HG02852 (cell line): ENCODE measurements at regions not wholly inside any gene's neighbourhood (a gene's known extent, or its start where the extent isn't known, plus 50 kb on each side); places are given as distances from the start of the nearest gene placed in this dataset.
"Not testable (repeated sequence)": the region's sequence is repeated elsewhere in the genome, so short reads cannot be mapped to it uniquely, and the experiment has no call there.

ENCODE experiments used
- ATAC-seq: cut with Tn5 transposase; IDR thresholded peaks from one replicate; pipeline ENCODE4 v1.9.1; 2021; ENCODE audit warnings: mild to moderate bottlenecking, moderate library complexity; ENCODE audit not compliant: unreplicated experiment

DNA sequence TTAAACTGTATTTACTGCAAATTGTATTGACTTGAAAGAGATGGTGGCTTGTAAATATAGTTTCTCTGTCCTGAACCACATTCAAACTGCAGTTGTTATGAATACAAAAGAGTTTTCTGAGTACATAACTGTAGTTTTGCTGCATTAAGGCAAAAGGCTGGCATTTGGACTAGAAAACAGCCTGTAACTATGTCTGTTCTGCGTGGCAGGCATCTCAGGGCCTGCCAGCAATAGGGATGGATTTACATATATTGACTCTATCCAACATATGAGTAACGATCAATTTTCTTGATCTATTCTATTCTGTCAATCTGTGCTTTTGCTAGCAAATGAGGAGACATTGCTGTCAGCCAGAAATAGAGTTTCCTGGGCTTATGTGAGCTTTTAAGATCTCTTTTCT, 174.6 kb downstream of the TMEM26 start:
- ATAC-seq: no peak

DNA sequence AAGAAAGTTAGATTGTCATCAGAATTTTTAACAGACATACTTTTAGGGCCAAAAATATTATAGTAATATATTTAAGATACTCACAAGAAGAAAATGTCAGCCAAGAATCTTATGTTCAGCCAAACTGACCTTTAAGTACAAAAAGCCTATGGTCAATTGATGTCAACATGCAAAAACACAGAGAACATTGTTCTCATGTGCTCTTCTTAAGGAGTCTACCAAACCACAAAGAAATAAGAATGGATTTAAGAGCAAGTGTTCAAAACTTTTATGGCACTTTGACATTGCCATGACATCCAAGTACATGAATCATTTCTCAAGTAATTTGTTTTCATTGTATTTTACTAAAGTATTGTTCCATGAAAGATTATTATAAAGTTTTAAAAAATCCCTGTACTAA, 180.4 kb downstream of the TMEM26 start:
- no peak for ATAC-seq

DNA sequence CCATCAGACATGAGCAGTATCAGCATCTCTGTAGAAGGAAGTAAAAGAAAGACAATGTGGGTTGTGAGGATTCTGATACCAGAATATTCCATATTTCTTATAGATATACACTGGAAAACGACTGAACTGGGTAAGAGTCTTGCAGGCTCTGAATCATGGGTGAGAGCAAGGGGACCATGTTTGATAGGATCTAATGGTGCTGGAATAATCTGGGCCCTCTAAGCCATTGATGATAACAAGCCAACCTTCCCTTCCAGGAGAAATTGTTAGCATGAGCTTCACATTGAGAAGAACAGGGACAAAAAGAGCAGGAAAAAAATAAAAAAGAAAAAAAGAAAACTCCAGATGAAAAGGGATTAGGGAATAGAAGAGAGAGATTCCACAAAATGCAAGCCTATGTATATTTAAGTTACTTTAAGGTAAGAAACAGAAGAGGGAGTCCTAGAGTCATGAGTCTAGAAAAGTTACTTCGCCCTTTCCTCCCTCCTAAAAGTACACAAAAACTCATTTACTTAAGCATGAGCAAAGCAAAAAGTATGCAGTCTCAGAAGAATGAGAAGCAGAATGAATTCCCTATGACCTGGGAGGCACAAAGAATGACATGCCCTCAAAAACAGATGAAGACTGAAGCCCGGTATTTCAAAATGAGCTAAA, 181.9 kb downstream of the TMEM26 start:
- no peak for ATAC-seq

DNA sequence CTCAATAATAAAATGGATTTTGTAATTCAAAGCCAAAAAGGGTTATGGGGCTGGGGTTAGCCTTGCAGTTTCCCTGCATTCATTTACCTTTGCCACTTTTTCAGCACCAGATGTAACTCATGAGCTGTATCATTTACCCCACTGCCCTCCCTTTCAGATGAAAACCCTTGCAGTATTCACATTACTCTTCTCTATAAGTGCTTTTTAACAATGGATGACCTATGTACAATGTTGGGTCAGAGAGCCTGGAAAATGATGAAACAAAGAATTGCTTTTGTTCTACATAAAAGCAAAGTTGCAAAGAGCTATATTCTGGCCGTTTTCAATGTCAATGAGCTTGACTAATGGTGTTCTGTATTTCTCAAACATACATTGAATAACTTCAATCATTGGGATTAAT, 189.7 kb downstream of the TMEM26 start:
- ATAC-seq: no peak

DNA sequence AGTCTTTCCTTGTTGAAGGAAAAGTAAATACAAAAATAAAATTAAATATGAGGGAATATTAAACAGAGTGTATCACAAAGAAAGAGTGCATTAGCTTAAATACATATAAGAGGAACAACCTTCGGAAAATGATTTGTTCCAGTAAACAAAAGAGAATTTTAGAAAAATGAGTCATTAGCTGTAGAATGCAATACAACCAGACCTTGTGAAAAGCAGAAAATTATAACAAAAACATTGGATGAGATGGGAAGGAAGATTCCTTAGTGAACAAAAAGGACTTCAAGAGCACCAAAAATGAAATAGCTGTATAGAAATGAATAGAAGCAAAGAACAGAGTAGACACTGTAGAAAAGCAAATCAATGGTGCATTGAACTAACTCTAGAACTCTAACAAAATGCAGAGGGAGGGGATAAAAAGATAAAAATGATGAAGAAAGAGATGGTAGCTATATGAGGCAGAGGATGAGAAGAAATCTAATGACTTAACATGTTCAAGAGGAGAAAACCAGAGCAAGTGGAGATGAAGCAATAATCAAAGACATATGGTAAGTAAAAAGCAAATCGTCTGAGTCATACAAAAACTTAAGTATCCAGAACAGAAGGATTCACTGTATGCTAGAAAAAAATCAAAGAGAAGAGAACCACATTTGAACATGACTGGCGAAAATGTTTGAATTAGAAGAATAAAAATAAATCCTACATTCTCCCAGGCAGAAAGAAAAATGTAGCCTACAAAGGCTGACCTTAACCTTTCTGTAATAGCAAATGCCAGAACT, 190.5 kb downstream of the TMEM26 start:
- ATAC-seq: no peak

DNA sequence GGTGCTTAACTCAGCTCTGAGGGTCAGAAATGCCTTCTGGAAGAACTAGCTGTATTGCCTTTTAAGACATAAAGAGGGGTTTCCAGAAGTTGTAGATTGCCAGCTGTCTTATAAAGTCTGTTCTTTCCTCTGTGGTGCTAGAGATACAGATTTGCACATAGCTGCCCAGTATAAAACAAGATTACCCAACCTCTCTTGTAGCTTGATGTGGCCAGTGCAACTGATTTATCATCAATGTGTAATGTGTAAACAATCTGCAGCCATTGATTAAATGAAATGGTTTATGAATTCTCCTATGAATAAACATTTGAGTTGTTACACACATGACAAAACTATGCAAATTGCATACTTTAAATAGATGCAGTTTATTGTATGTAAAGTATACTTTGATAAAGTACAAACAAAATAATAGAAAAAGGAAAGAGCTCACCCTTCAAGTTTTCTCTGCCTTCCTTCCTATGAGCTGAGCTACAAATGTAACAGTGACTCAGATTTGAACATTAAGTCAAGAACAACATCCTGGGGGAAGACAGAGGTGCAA, 195.2 kb downstream of the TMEM26 start:
- no peak for ATAC-seq

DNA sequence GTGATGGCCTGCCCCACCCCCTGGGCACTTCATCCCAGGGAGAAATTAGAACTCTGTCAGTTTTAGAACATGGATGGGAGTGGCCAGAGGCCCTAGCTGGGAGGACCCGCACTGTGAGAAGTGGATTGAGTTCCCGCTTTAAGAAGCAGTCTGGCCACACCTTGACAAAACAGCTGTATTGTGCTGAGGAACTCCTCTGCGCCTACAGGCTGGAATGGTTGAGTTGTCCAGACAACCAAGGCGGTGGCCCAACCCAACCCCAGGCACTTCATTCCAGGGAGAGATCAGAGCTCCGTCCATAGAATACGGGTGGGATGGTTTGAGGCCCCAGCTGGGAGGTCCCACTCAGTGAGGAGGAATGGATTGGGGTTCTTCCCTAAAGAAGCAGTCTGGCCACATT, 196.0 kb downstream of the TMEM26 start:
- no peak for ATAC-seq

DNA sequence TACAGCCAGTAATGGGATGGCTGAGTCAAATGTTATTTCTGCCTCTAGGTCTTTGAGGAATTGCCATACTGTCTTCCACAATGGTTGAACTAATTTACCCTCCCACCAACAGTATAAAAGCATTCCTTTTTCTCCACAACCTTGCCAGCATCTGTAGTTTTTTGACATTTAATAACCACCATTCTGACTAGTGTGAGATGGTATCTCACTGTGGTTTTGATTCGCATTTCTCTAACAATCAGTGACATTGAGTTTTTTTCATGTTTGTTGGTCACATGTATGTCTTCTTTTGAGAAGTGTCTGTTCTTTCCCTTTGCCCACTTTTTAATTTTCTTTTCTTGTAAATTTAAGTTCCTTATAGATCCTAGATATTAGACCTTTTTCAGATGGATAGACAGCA, 200.9 kb downstream of the TMEM26 start:
- ATAC-seq: not testable (repeated sequence)

DNA sequence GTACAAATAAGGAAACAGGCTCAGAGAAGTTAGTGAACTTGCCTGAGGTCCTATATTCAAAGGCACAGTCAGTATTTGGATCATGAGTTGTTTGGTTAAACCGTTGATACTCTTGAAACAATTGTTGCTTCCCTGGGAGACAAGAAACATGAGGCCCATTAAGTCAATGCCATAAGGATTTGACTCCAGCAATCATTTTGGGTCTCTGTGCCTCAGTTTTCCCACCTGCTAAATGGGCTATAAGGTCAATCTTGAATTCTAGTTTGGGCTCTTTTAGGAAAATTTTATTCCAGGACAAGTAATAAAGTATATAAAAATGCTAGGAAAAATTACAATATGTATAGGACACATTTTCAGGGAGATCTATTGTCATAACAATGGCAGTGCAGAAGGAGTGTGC, 202.1 kb downstream of the TMEM26 start:
- ATAC-seq: no peak

DNA sequence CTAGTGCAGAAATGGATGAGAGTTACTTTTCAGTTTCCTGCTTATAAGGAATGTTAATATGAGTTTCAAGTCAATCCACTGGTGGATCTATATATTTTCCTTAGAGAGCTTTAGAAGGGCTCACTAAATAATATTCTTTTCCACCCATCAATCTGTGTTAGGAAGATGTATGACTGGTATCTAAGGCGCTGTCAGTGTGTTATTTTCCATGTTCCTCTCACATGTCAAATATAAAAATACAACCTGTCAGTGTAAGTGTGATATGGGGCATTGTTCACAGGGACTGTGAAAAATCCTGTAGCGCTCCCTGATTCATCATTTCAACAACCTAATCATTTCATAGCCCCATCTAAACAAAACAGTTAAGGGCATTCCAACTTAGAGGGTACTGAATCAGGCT, 203.1 kb downstream of the TMEM26 start:
- no peak for ATAC-seq

DNA sequence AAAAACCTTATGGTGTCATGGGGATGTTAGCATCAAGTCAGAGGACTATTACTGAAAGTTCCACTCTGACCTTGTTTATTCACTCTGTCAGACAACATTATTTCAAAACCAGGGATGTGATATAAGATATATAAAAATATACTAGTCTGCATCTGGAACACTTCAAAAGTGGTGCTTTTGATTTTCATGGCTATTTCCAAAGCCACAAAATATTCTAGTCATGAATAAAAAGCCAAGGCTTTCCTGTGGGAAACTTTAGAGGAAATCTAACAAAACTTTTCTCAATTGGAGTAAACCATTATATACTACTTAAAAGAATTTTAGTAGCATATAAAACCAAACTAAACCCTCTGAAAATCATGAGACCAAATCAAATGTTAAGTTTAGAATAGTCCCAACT, 205.2 kb downstream of the TMEM26 start:
- no peak for ATAC-seq

DNA sequence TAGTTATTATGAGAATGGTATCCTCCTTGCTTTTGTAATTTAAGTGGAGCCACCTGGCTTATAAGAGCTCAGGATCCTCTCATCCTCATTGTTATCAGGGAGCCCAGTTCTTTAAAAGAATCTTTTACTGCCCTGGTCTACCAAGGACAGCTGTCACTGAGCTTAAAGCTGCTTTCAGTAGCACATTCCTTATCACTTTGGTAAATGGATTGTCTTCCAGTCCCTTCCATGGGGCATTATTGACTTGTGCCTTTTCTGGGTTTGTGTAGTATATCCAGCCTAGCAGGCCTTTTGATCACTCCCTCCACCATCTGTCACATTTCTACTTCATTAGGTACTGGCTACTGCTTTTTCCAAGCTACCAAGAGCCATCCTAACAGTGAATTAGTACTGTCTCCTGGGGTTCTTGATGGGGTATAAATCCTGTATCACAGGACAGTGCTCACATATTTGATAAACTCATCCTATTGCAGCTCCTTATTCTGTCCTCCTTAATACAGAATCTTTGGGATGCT, 208.9 kb downstream of the TMEM26 start:
- no peak for ATAC-seq

DNA sequence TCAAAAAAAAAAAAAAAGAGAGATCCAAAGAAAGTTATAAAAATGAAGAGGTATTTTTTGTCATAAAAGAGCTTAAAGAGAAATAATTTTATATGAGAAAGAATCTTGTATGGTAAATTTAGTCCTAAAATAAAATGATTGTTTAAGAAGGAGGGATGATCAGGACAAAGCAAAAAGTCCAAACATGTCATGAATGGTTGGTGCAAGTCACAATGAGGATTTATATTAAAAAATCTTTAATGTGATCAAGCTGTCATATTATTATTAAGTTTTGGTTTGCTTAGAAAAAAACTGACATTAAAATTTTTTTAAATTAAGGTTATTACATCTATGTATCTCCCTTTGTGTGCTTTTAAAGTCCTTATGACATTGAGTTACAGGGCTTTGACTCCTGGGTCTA, 220.4 kb downstream of the TMEM26 start:
- ATAC-seq: no peak

DNA sequence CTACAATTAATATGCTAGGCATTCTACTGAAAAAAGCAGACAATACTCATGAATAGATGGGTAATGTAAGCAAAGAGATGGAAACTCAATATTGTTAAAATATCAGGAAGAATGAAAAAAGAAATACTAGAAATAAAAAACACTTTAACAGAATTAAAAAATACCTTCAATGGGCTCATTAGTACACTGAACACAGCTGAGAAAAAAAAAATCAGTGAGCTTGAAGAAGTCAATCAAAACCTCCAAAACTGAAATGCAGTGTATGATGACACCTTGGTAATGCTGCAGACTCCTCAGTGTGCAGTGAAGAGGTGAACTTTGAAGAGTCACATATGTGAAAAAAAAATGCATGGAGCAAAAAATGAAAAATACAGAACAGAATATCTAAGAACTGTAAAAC, 227.2 kb downstream of the TMEM26 start:
- ATAC-seq: no peak

DNA sequence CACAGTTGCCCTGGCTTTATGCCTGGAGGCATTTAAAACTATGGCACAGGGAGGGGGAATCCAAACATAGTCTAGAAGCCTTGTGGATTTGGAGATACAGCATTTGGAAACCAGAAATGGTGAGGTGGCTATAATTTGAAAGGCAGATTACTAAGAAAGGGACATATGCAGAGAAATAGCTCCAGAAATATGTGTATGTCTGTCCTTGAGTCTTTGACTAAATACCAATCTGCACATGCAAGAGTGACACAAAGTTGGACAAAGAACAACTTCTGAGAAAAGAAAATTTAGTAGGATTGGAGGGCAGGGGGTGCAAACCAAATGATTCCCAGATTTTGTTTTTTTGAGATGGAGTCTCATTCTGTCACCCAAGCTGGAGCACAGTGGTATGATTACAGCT, 229.6 kb downstream of the TMEM26 start:
- ATAC-seq: no peak

DNA sequence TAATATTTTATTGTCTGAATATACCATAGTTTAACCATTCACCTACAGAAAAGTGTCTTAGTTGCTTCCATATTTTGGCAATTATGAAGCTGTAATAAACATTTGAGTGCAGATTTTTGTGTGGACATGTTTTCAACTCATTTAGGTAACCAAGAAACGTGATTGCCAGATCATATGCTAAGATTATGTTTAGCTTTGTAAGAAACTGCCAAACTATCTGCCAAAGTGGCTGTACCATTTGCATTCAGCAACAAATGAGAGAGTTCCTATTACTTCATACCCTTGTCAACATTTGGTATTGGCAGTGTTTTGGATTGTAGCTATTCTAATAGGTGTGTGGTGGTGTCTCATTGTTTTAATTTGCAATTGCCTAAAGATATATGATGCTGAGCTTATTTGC, 233.5 kb downstream of the TMEM26 start:
- ATAC-seq: no peak

DNA sequence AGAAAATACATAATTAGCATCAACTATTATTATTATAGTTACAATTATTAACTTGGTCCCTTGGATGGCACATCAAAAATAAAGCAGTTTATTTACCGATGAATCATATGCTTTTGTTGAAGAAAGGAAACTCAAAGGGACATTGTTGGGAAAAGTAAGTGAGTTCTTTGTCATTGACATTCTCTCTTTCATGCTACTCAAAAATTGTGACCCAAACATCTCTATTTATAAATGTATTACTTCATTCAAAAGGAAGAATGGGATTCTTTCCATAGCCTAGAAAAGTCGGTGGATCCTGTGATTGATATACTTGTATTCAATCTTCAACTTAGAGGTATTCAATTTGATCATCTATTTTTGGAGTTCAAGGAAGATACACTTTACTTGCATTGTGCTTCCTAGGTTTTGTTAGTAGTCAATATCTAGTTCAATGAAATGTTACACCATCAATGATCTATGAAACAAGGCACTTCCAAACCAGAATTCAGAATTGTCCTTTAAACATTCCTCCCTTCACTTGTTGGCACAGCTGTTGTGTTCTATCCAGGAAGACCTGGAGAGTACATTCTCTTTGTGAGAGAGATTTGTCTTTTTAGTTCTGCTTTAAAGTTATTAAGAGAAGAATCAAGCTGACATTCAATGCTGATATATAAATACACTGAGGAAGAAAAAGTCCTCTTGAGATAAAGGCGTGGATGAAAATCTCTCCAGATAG, 235.2 kb downstream of the TMEM26 start:
- ATAC-seq: no peak

DNA sequence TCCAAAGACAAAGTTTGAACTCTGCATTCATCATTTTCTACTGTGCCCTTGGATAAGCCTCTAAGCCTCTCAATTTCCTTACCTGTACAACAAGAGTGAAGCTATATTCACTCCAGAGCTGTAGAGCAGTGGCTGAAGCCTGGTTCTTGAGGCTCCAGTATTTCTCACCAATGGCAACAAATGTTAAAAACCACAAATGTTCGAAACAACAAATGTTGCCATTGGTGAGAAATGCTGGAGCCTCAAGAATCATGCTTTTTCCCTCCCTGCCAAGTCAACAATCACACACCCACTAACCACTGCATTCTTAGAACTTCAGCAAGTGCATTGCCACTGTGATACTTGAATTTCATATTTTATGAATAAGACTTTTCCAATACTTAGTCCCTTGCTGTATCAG, 237.9 kb downstream of the TMEM26 start:
- ATAC-seq: no peak

DNA sequence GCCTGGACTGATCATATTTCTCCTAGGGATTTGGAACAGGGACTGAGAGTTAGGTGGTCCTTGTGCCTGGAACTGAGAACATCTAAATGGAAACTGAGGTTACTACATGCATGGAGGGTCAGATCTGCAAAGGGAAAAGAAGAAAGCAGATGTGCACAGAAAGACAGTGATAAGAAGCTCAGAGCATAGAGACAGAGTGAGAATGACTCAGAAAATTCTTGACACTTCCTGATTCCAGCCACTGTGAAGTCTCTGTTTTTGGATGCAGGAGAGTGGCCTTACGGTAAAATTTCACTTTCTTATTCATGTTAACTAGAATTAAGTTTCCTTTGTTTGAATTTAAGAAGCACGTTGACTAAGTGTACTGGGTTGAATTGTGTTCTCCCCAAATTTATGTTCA, 241.7 kb downstream of the TMEM26 start:
- ATAC-seq: no peak

DNA sequence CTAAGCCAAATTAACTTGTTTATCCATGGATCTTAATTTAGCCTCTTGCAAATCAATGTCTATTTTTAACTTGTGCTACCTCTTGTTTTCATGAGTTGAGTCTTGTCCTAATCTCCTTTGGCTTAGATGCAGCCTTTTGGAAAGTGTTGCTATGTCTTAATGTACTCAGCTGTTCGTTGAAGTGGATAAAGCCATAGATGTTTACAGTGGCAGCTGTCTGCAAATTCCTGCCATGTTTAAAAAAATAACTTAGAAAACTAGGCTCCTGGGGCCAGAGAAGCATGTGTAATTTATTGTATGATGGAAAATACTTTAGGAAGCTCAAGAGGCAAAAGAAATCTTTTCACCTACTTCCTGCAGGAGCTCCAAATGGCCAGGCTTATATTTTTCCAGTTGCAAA, 253.1 kb upstream of the RHOBTB1 start:
- ATAC-seq: no peak

DNA sequence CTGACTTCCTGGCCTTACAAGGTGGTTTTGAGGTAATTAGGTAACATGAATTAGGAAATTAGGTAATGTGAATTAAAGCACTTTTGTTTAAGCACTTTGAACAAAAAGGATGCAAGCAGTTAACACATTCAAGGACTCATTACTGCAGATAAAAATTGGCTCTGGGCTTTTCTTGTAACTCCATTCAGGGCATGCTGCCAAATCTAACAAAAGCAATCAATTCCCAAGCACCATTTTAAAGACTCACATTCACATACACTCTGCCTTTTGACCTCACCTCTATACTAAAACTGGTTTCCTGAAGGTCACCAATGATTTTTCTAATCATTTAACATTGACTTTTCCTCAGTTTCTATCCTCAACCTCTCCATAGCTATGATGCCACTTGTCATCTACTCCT, 251.2 kb upstream of the RHOBTB1 start:
- ATAC-seq: no peak

DNA sequence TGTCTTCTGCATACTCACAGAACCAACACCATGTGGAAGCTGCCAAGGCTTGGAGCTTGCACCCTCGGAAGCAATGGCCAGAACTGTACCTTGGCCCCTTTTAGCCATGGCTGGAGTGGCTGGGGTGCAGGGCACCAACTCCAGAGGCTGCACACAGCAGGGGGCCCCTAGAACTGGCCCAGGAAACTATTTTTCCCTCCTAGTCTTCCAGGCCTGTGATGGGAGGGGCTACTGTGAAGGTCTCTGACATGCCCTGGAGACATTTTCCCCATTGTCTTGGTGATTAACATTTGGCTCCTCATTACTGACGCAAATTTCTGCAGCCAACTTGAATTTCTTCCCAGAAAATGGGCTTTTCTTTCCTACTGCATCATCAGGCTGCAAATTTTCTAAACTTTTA, 248.6 kb upstream of the RHOBTB1 start:
- ATAC-seq: not testable (repeated sequence)
